ENCODE measurements at regions not wholly inside any gene's neighbourhood (a gene's known extent, or its start where the extent isn't known, plus 50 kb on each side); places are given as distances from the start of the nearest gene placed in this dataset.
A peak's percentile ranks its signal among the peaks of the same experiment; 100 is the strongest.

DNA sequence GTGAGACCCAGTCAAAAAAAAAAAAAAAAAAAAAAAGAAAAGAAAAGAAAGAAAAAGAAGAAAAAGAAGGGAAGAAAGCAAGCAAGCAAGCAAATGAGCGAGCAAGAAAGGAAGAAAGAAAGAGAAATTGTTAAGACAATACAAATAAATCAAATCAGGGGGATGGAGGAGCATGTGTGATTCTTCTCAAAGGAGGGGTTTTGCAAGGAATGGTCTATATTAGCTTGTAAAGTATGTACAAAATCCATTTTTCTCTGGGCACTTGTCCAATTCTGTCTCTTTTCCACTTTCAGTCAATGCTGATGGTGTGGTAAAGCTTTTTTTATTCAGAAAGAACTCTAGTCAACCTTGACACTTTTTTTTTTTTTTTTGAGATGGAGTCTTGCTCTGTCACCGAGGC lies 133.7 kb upstream of the TNFAIP3 start:
- no peak for DNase-seq (ENCODE audit: low read depth in 2 of 2)

DNA sequence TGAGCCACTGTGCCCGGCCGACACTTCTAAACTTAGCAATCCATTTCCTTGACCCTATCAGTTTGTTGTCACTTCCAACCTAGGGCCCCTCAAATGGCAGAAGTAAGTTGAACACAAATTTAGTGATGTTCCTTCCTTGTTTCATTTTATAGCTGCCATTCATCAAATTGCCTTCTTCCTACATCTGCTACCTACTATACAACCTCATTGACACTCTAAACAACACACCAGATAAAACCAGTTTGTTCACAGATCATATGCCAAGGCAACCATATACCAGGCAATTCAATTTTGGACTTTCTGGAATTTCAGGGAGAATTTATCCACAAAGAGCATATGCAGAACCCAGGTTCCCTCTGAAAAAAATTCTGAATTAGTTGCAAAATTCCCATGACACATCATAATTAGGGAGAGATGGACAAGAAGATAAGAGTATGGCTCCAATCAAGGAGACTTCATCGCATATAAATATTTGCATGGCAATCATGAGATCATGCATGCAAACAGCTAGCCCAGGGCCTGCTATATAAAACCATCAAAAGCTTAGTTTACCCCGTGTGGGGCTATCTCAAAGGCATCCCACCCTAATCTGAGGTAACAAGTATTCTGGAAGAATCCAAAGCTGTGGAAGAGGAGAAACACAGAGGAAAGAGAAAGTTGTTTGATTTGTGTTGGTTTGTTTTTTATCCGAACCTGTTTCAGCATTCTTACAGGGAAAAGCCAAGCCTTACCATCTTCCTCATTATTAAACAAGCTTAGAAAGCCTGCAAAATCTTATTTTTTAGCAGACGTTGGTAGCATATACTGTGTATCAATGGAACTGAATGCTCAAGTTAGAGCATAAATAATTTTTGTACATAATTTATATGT lies 132.8 kb upstream of the TNFAIP3 start:
- no peak for DNase-seq (ENCODE audit: low read depth in 2 of 2)

DNA sequence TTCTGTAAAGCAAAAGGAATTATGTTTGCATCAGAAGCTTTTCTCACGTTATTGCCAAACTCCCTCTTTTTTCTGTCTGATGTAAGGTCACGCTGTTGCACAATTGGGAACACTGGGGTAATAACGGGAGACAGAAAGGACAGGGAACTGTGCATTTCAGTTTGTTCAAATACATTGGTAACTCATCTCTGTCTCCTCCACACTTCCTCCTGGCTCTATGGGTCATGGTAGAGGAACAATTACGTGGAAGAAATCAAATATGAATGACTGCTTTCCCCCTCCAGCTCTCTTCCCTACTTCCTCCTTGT lies 132.2 kb upstream of the TNFAIP3 start:
- no peak for DNase-seq (ENCODE audit: low read depth in 2 of 2)

DNA sequence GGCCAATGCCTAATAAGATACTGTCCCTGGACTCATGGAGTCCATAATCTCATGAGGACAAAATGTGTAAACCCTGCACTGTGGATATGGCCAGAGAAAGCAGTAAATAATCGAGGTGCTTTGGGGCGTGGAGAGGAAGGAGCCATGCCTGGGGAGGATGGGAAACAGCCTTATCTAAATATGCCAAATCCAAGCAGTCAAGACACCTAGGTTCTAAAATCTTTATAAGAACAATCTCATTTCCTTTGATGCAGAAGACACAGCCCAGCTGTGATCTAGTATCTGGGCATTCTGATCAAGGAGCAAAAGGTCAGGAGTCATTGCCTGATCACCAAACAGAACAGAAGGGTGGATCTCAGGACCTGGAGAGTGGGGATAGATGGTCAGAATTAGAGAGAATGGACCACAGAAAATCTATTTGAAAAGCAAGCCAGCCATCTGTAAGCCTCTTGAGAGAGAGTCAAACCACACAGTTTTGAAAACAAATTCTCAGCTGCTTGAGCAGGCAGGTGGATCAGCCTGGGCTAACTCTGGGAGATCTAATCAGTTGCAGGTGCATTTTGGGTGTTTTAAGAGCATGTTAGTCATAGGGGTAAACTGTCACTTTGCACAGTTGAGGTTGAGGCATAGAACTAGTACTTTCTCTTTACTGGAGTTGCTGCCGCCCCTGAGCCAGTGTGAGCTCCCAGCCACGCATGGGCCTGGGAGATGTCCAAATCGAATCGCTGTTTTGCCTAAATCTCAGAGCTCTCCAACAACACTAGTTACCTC lies 130.8 kb upstream of the TNFAIP3 start:
- DNase-seq (ENCODE audit: low read depth in 2 of 2), result no peak

DNA sequence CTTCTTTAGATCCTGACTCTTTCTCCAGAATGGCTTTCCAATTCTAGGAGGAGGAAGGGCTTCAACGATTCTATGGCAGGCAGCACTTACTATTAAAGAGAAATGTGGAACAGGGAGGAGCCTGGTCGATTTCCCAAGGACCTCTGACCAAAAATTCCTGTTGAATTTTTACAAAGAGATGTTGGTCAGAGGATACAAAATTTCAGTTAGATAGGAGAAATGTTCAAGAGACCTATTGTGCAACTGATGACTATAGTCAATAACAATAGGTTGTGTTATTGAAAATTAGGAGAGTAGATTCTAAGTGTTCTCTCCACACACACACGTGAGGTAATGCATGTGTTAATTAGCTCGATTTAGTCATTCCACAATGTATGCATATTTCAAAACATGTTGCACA lies 130.1 kb upstream of the TNFAIP3 start:
- no peak for DNase-seq (ENCODE audit: low read depth in 2 of 2)

DNA sequence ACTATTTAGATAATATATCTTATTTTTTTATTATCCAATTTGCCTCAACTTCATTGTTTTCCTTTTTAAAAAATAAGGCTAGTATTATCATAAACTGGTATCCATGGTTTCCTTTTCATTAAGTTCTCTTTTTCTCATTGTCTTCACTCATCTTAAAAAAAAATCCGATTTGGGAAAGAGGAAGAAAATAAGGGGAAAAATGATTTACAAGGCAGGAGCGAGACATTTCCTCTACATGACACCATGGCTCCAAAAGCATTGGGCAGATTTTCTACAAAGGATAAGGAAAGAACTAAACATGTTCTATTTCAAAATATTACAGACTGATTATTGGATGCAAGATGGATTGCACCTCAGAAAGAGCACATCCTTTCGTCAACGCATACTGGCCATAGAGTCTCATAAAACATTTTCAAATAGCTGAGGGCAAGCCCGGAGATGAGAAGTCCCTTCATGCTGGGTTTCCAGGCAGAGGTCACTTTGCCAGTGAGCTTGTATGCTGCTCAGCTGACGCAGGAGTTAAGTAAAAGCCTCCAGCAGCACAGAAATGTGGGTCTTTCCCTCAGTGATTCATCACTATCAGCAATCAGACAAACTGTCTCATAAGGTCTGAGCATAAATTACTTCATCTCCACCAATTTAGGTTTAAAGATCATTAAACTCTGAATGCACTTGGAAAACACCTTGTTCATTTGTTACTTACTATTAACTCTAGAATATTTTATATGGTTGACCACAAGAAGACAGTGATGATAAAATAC lies 129.0 kb upstream of the TNFAIP3 start:
- DNase-seq (ENCODE audit: low read depth in 2 of 2), result peak in 1 of 2 donors; percentile 4

GRCh38 chr6:137738931-137739504 lies 128.0 kb upstream of the TNFAIP3 start:
- no peak for DNase-seq (ENCODE audit: low read depth in 2 of 2)

DNA sequence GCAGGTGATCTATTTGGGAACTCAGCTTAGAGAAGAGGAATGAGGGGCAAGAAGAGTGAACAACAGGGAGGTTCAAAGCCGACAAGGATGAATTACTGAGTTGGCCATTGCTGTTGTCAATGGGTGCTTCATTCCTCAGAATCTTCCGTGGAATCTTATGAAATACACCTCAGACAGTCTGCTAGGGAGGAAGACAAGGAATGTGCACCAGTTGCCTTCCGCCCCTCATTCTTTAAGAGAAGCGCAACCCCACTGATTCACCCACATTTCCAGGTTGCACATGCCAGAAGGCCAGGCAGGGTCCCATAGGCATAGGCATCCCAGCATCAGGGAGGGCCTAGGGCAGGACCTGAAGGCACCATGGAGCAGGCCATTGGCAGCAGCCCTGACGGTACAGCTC lies 127.5 kb upstream of the TNFAIP3 start:
- no peak for DNase-seq (ENCODE audit: low read depth in 2 of 2)

DNA sequence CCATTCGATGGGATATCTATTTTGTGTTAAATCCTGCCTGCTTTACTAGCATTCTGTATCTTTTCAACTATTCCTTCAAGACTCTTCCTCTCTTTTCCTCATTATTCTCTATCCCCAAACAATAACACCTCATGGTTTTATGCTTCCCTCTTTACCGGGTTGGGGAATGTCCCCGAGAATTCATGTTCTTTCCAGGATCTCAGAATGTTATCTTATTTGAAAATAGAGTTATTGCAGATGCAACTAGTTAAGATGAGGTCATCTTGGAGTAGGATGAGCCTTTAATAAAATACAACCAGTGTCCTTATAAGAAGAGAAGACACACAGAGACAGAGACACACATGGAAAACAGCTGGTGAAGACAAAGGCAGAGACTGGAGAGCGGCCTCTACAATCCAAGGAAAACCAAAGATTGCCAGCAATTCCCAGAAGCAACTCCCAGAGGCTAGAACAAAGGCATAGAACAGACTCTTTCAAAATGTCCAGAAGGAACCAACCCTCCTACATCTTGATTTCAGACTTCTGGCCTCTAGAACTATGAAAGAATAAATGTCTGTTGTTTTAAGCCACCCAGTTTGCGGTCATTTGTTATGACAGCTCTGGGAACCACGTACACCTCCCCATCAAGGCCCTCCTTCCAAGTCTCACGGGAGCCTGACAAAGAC lies 126.8 kb upstream of the TNFAIP3 start:
- DNase-seq (ENCODE audit: low read depth in 2 of 2), result no peak

- no peak for DNase-seq (ENCODE audit: low read depth in 2 of 2)
These were observed 125.9 kb upstream of the TNFAIP3 start for GRCh38 chr6:137740967-137741761.

GRCh38 chr6:137743493-137743892 lies 123.6 kb upstream of the TNFAIP3 start:
- no peak for DNase-seq (ENCODE audit: low read depth in 2 of 2)

GRCh38 chr6:137744877-137745276 lies 122.2 kb upstream of the TNFAIP3 start:
- no peak for DNase-seq (ENCODE audit: low read depth in 2 of 2)

DNA sequence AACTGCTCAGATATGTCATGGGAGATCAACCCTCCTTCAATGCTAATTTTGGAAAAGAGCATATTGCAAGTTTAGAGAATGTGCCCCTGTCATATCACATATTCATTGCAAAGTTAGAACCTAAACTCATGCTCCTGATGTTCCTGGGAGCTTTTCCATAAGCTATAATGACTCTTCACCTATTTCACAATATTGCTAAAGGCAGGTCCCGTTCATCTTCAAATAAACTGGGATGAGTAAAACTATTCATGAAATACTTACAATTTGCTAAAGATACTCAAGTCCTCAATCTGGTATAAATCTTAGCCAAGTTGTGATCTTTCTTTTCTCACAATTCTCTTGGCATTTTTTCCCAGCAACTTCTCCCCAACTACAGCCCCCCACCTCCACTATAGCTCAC lies 121.7 kb upstream of the TNFAIP3 start:
- DNase-seq (ENCODE audit: low read depth in 2 of 2), result no peak

- DNase-seq (ENCODE audit: low read depth in 2 of 2), result no peak
These were observed 120.8 kb upstream of the TNFAIP3 start for GRCh38 chr6:137746264-137746663.

- peak in 1 of 2 donors; percentile 33 for DNase-seq (ENCODE audit: low read depth in 2 of 2)
These were observed 117.3 kb upstream of the TNFAIP3 start for GRCh38 chr6:137749696-137750211.

DNA sequence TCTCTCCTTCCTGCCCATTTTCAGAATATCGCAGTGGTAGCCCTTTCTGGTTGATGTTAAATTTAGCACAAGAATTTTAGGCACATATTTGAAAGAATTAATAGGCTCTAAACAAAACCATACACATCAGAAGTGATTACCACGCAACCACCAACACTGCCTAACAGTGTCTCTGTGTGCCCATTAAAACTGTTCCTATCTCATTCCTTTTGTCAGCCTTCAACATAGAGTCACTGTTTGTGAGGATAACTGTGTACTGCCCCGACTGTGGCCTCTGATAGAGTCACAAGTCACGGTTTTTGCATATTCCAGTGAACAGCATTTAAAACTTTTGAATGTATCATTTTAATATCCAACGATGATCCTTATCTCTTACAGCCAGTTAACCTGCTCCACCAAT lies 116.8 kb upstream of the TNFAIP3 start:
- no peak for DNase-seq (ENCODE audit: low read depth in 2 of 2)

GRCh38 chr6:137751768-137752560 lies 115.1 kb upstream of the TNFAIP3 start:
- no peak for DNase-seq (ENCODE audit: low read depth in 2 of 2)

DNA sequence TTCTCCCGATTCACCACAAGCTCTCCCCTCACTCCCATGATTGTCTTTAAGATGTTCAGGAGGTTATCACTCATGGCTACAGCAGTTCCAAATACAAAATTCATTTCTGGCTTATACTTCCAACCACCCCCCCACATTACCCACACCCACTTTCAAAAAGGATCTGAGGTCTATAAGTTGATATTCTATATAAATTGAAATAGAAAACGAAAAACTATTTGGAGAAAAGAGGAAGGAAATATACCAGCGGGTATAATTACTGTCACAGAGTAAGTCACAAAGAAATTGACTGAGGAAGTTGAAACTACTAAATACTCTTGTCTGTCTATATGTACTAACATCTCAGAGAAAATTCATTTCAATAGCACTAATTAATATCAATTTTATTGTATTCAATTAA lies 112.7 kb upstream of the TNFAIP3 start:
- DNase-seq (ENCODE audit: low read depth in 2 of 2), result no peak

- no peak for DNase-seq (ENCODE audit: low read depth in 2 of 2)
These were observed 112.2 kb upstream of the TNFAIP3 start for GRCh38 chr6:137754866-137755265.

GRCh38 chr6:137755284-137755683 lies 111.8 kb upstream of the TNFAIP3 start:
- no peak for DNase-seq (ENCODE audit: low read depth in 2 of 2)

Measured in dermis microvascular lymphatic vessel endothelial cell (primary cell).